VCaP (cell line): ENCODE measurements at regions not wholly inside any gene's neighbourhood (a gene's known extent, or its start where the extent isn't known, plus 50 kb on each side); places are given as distances from the start of the nearest gene placed in this dataset.

Experiments used
- H3K27ac ChIP-seq: fragments of 450-650 bp; 2 replicates; pipeline ENCODE4 v1.5.1; 2017
- CTCF ChIP-seq: fragments of 450-650 bp; conservative IDR thresholded peaks from 2 replicates; pipeline ENCODE4 v1.5.1; 2017; ENCODE audit warnings: mild to moderate bottlenecking, moderate library complexity

GRCh38 chr11:24389575-24389974 is 107.3 kb upstream of the LUZP2 start:
- no peak overlapping the region for H3K27ac ChIP-seq
- TF ChIP-seq CTCF, result no peak

DNA sequence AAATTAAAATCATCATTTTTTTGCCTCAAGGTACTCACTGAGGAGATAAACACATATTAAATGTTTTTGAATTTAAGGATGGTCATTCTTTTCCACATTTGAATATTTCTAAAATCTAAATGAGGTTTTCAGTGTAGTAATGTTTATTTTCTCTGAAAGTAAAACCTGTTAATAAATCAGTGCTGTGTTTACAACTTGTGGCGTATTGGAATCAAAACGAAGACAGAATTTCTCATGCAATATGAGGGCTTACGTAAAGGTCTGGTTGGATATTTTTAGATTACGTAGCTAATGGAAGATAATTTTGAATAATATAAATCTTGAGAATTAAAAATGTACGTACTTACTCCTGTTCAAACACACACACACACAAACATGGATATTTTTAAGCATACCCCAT is 106.8 kb upstream of the LUZP2 start:
- TF ChIP-seq CTCF, result no peak
- H3K27ac ChIP-seq, result no peak overlapping the region

DNA sequence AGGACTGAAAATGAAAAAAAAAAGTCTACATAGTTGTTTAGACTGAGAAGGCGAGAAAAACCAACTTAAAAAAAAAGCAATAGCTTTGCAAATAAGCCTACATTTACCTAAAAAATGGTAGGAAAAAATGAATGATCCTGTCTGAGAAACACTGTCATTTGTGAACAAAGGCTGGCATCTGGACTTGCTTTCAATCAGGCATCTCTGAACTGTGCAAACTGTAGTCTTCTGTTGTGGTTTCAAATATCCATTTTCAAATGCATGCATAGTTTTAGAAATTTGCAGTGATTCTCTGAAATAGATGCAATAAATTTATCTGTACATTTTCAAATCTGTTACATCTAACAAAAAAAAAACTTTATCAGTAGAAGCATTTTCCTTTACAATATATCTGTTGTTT is 106.1 kb upstream of the LUZP2 start:
- TF ChIP-seq CTCF, result no peak
- no peak overlapping the region for H3K27ac ChIP-seq

DNA sequence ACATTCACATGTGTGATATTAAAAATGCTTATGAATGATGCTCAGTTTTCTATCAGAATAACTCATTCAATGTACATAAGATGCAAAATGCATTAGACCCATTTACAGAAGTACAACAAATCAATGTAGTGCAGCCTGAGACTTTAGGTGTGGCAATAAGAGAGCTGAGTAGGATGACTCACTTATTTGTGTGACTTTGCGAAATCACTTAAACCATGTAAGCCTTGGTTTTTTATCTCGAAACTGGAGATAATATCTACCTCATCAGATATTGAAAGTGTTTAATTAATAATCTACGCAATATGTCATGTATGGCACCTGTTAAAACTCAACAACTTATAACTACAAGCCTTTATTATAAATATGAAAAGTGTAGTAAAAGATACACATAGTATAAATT is 105.7 kb upstream of the LUZP2 start:
- no peak for TF ChIP-seq CTCF
- no peak overlapping the region for H3K27ac ChIP-seq

DNA sequence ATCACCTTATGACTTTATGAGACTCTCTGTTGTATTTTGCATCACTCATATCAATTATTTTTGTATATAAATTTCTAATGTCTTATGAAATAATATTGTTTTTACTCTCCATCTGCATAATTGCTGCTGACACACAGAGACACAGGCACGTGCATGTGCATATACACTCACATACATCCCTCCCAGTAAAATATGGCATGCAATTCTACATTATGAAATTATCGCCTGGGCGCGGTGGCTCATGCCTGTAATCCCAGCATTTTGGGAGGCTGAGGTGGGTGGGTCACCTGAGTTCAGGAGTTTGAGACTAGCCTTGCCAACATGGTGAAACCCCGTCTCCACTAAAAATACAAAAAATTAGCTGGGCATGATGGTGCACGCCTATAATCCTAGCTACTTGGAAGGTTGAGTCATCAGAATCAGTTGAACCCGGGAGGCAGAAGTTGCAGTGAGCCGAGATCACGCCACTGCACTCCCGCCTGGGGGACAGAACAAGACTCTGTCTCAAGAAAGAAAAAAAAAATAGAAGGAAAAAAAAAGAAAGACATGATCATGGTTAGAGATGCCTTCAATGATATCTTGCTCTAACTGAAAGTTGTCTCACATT is 96.7 kb upstream of the LUZP2 start:
- TF ChIP-seq CTCF, result no peak
- H3K27ac ChIP-seq, result no peak overlapping the region

- H3K27ac ChIP-seq, result no peak overlapping the region
- TF ChIP-seq CTCF, result no peak
These were observed 90.5 kb upstream of the LUZP2 start for GRCh38 chr11:24406389-24406788.

- TF ChIP-seq CTCF, result no peak
- H3K27ac ChIP-seq, result no peak overlapping the region
These were observed 89.9 kb upstream of the LUZP2 start for GRCh38 chr11:24406980-24407379.
